ENCODE measurements at regions not wholly inside any gene's neighbourhood (a gene's known extent, or its start where the extent isn't known, plus 50 kb on each side); places are given as distances from the start of the nearest gene placed in this dataset.
"Not testable (repeated sequence)": the region's sequence is repeated elsewhere in the genome, so short reads cannot be mapped to it uniquely, and the experiment has no call there.

DNA sequence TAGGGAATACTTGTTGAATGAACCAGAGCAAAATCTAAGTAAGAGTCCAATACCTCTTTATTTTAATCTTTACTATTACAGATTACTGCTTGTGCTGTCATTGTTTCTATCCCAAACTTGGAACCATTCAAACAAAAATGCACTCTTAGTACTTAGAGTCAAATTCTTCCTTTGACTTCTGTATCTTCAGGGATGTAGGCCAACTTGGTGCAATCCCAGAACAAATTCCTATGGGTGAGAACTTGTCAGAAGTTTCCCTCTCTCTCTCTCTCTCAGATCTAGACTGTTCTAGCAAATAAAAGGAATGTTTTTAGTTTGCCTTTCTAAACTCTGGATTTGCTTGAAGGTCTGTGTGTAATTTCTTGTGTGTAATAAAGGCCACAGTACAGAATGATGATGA is 329.0 kb upstream of the TMTC4 start:
- Mint-ChIP-seq H3K4me3 (no peak overlapping the region), H3K36me3 (ENCODE audit: low read depth) (no peaks in the 10 kb centered on the region), H3K27ac (no peak overlapping the region), H3K27me3 (no peaks in the 10 kb centered on the region), H3K4me1 (ENCODE audit: low read depth) (no peaks in the 10 kb centered on the region), H3K9me3 (no peaks in the 10 kb centered on the region)

DNA sequence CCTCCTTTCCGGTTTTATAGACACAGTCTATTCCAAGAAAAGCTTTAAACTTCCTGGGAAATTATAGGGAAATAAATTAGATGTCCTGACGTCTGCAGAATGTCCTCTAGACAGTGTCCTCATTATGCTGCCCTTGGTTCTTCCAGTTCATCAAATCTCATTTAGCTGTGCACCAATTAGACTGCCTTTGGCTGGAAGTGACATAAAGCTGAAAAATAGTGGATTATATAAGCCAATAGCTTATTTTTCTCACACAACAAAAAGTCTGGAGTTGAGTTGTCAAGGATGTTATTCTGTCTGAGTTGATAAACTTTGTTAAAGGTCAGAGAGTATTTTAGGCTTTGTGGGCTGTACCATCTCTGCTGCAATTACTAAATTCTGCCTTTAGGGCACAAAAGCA is 314.8 kb upstream of the TMTC4 start:
- no peaks in the 10 kb centered on the region for H3K4me1 Mint-ChIP-seq (ENCODE audit: low read depth)
- H3K27ac Mint-ChIP-seq = no peak overlapping the region
- peaks cover 7% of the 10 kb centered on the region for H3K27me3 Mint-ChIP-seq
- no peaks in the 10 kb centered on the region for H3K36me3 Mint-ChIP-seq (ENCODE audit: low read depth)
- H3K9me3 Mint-ChIP-seq = peaks cover 8% of the 10 kb centered on the region
- no peak overlapping the region for H3K4me3 Mint-ChIP-seq

DNA sequence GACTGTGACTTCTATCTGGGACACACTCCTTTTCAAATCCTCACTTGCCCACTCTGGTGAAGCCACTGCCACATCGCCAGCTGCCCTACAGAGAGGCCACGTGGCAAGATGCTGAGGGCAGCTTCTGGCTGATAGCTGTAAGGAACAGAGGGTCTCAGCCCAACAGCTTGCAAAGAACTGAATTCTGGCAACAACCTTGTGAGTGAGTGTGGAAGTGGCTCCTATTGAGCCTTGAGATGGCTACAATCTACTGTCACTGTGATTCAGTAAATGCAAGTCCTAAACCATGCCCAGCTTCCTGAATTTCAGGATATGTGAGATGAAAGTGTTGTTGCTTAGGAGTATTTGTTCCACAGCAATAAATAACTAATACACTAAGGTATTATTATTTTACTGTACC is 314.3 kb upstream of the TMTC4 start:
- Mint-ChIP-seq H3K4me3 (no peak overlapping the region), H3K4me1 (ENCODE audit: low read depth) (no peaks in the 10 kb centered on the region), H3K27ac (no peak overlapping the region)

DNA sequence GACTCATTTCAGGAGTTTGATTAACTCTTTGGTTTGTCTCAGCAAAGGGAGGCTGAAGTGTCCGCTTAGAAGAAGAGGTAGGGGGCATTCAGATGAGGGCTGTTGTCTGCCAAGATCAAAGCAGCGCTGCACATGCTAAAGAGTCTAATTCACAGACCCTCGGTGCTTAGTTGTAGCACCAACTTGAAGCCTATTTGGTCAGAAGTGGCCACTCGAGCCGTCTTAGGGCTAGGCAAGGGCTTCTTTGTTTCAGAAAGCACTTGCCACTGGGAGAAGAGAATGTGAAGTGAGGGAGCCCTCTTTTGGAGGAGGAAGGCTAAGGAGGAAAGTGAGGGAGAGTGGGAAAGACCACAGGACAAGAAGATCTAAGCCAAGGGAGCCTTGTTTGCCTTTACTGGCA is 313.4 kb upstream of the TMTC4 start:
- Mint-ChIP-seq H3K27ac (no peak overlapping the region), H3K4me3 (no peak overlapping the region), H3K4me1 (ENCODE audit: low read depth) (no peaks in the 10 kb centered on the region)

More for the DNA sequence above, 314.3 kb upstream of the TMTC4 start:
- Mint-ChIP-seq H3K36me3 (ENCODE audit: low read depth) (no peaks in the 10 kb centered on the region), H3K27me3 (peaks cover 7% of the 10 kb centered on the region), H3K9me3 (peaks cover 8% of the 10 kb centered on the region)

DNA sequence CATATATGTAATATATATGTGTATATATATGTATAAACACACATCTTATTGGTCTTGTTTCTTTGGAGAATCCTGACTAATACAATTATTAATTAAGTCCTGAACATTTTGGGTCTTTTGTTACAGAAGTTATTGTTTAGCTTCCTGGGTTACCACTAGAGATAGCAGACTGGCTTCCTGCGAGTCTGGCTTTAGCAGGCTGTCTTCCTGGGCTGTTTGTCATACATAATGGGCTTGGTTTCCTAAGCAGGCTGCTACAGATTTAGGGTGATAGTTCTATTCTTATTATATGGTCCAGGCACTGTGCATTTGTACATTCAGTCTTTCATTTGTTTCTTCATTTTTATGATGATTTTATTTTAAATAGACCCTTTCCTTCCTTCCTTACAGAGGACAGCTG is 312.0 kb upstream of the TMTC4 start:
- no peak overlapping the region for H3K27ac Mint-ChIP-seq
- H3K36me3 Mint-ChIP-seq (ENCODE audit: low read depth) = no peaks in the 10 kb centered on the region
- no peaks in the 10 kb centered on the region for H3K4me1 Mint-ChIP-seq (ENCODE audit: low read depth)
- no peak overlapping the region for H3K4me3 Mint-ChIP-seq
- H3K27me3 Mint-ChIP-seq = peaks cover 5% of the 10 kb centered on the region
- peaks cover 2% of the 10 kb centered on the region for H3K9me3 Mint-ChIP-seq

More for the DNA sequence above, 313.4 kb upstream of the TMTC4 start:
- H3K36me3 Mint-ChIP-seq (ENCODE audit: low read depth) = no peaks in the 10 kb centered on the region
- peaks cover 8% of the 10 kb centered on the region for H3K9me3 Mint-ChIP-seq
- peaks cover 7% of the 10 kb centered on the region for H3K27me3 Mint-ChIP-seq

DNA sequence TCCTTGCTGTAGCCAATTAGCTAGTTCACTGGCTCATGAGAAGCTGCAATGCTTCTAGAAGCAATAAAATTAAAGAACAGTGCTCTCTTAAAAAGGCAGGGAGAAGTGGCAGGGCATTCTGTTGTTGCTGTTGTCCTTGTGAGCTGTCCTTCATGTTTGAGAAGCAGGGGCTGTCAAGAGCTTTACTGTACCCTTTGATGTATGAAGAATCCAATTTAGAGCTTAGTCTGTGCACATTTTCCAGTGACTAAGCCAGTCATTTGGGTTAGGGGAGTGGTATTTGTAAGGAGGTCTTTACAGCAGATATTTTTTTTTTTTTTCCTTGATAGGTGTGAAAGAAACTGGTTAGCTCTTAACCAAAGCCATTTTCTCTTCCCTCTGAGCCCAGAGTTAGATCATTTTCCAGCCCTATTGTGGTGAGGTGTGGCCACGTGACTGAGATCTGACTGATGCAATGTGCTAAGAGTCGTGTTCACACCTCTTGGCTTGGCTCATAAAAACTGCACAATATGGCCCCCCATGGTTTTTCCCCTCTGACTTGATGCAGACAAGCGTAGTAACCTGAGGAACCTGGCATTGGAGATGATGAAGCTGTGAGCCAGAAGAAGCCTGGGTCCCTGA is 309.6 kb upstream of the TMTC4 start:
- Mint-ChIP-seq H3K27me3 (peaks cover 6% of the 10 kb centered on the region), H3K9me3 (no peaks in the 10 kb centered on the region), H3K4me3 (no peak overlapping the region), H3K36me3 (ENCODE audit: low read depth) (no peaks in the 10 kb centered on the region), H3K4me1 (ENCODE audit: low read depth) (no peaks in the 10 kb centered on the region), H3K27ac (no peak overlapping the region)

DNA sequence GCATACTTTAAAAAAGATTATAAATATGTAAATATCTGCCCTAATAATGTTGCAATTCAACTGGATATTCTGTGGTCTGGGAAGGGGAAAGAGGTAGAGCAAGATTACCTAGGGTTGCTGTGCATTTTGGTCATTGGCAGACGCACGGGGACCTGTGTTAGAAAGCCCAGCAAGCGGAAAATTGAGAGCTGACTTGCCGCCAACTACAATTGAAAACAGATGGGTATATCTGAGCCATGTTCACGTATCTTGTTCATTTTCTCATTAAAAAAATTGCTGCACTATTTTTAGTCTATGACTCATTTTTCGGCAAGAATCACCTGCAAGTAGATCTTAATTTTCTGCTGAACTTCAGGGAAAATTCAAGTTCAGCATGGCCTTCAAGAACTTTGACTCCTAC is 308.5 kb upstream of the TMTC4 start:
- H3K36me3 Mint-ChIP-seq (ENCODE audit: low read depth) = no peaks in the 10 kb centered on the region
- no peaks in the 10 kb centered on the region for H3K9me3 Mint-ChIP-seq
- no peak overlapping the region for H3K4me3 Mint-ChIP-seq
- H3K4me1 Mint-ChIP-seq (ENCODE audit: low read depth) = no peaks in the 10 kb centered on the region
- no peak overlapping the region for H3K27ac Mint-ChIP-seq
- peaks cover 11% of the 10 kb centered on the region for H3K27me3 Mint-ChIP-seq

DNA sequence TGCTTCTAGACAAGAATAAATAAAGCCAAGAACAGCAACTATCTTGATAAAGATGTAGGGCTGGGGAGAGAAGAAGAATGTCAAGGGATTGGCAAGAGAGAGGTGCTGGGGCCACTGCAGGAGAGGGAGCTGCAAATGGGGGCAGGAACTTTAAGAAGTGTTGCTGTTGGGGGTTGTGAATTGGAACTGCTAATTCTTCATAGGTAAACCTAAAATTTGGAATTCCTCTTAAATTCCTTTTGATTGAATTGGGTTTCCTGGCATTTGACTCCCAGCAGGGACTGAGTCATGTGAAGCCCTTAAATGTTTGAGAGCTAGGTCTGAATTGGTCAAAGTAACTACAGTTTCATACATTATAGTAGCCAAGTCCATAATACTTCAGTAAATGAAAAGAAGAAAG is 305.6 kb upstream of the TMTC4 start:
- Mint-ChIP-seq H3K4me1 (ENCODE audit: low read depth) (no peaks in the 10 kb centered on the region), H3K9me3 (no peaks in the 10 kb centered on the region), H3K27ac (no peak overlapping the region), H3K36me3 (ENCODE audit: low read depth) (no peaks in the 10 kb centered on the region), H3K4me3 (no peak overlapping the region), H3K27me3 (peaks cover 11% of the 10 kb centered on the region)

DNA sequence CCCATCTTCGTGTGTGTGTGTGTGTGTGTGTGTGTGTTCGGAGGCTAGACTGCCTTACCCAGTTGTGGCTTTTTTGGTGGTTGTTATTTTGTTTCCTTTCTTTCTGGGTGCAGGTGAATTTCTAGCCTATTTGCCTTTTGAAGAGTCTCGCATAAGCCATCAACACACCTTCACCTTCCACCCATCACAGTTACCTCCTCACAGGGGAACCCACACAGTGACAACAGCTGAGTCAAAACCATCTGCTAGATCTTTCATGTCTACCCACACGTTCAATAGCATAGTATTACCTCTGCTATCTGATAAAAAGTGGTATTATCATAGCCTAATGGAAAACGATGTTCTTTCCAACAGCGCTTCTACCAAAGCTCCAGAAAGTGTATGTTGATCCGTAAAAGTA is 303.2 kb upstream of the TMTC4 start:
- H3K4me1 Mint-ChIP-seq (ENCODE audit: low read depth) = no peaks in the 10 kb centered on the region
- no peaks in the 10 kb centered on the region for H3K9me3 Mint-ChIP-seq
- no peak overlapping the region for H3K27ac Mint-ChIP-seq
- H3K4me3 Mint-ChIP-seq = no peak overlapping the region
- no peaks in the 10 kb centered on the region for H3K36me3 Mint-ChIP-seq (ENCODE audit: low read depth)
- H3K27me3 Mint-ChIP-seq = peaks cover 11% of the 10 kb centered on the region

DNA sequence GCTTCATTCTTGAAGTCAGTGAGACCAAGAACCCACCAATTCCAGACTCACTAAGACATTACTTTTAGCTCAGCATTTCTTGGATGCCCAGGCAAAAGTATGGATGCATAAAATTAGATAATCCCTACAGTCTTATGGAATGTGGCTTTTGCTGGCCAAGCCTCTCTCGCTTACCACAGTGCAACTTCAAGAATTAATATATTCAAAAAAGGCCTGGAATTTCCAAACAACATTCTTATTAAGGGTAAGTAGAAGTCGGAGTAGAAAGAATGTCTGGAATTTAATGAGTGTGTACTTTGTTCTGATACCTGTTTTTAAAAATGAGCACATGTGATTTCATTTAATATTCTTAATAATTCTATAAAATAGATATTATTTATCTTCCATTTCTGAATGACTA is 302.4 kb upstream of the TMTC4 start:
- Mint-ChIP-seq H3K36me3 (ENCODE audit: low read depth) (no peaks in the 10 kb centered on the region), H3K27ac (no peak overlapping the region)

DNA sequence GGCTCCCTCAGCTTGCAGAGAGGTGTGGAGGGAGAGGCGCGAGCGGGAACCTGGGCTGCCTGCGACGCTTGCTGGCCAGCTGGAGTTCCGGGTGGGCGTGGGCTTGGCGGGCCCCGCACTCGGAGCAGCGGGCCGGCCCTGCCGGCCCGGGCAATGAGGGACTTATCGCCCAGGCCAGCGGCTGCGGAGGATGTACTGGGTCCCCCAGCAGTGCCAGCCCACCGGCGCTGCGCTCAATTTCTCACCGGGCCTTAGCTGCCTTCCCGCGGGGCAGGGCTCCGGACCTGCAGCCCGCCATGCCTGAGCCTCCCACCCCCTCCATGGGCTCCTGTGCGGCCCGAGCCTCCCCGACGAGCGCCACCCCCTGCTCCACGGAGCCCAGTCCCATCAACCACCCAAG is 301.1 kb upstream of the TMTC4 start:
- not testable (repeated sequence) for H3K4me1 Mint-ChIP-seq (ENCODE audit: low read depth); H3K27me3 Mint-ChIP-seq; H3K27ac Mint-ChIP-seq; H3K36me3 Mint-ChIP-seq (ENCODE audit: low read depth); H3K4me3 Mint-ChIP-seq; H3K9me3 Mint-ChIP-seq

More for the DNA sequence above, 302.4 kb upstream of the TMTC4 start:
- Mint-ChIP-seq H3K9me3 (no peaks in the 10 kb centered on the region), H3K4me3 (no peak overlapping the region), H3K27me3 (peaks cover 11% of the 10 kb centered on the region), H3K4me1 (ENCODE audit: low read depth) (no peaks in the 10 kb centered on the region)

DNA sequence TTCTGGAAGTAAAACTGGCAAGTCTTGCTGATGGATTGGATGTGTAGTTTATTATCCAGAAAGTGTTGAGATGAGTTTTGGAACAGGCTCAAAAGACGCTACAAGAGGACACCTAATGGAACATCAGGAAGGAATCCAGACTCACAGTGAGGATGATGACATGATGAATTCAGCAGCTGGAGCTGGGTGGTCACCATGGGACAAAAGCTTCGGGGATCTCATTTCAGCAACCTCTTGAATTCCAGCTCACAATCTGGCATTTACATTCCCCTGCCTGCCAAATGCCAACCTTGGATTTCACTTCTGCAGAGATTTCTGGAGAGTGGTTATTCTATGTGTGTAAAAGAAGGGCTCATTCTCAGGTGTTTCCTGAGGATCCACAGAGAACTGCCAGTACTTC is 288.0 kb upstream of the TMTC4 start:
- Mint-ChIP-seq H3K4me1 (ENCODE audit: low read depth) (no peaks in the 10 kb centered on the region), H3K27ac (no peak overlapping the region), H3K9me3 (no peaks in the 10 kb centered on the region), H3K4me3 (no peak overlapping the region), H3K27me3 (peaks cover 6% of the 10 kb centered on the region), H3K36me3 (ENCODE audit: low read depth) (no peaks in the 10 kb centered on the region)

DNA sequence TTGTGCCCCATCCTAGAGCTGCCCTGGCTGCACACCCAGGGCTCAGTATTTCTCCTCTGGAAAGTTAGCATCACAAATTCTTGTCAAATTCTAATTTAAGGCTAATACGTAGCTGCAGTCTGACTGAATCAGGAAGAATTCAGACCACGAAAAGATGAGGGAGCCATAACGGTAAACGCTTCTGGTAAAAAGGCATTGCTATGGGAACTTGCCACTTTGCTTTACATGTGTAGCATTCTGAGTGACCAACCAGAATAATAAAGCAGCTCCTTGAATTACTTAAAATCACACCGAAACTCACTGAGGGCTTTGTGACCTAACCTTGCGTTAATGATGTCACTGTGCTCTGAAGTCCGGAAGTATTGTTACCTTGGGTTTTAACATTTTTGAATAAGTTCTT is 286.6 kb upstream of the TMTC4 start:
- no peak overlapping the region for H3K27ac Mint-ChIP-seq
- H3K4me3 Mint-ChIP-seq = no peak overlapping the region
- H3K9me3 Mint-ChIP-seq = no peaks in the 10 kb centered on the region
- H3K4me1 Mint-ChIP-seq (ENCODE audit: low read depth) = no peaks in the 10 kb centered on the region
- H3K36me3 Mint-ChIP-seq (ENCODE audit: low read depth) = no peaks in the 10 kb centered on the region
- H3K27me3 Mint-ChIP-seq = peaks cover 6% of the 10 kb centered on the region

DNA sequence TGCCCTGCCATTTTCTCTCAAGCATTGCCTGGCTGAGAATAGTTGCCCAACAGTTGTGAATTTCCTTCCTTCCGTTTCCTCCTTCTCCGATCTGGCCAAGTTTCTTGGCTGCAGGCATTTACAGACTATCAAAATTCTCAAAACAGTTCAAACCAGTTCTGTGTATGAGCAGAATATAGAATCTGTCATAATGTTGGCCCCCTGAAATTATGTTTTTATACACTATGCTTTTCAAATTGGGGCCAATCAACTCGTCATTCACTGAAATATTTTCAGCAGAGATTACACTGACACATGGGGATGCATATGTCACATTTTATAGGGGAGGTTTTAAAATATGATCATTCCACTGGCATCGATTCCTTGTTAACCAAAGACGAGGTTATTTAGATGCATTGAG is 284.2 kb upstream of the TMTC4 start:
- Mint-ChIP-seq H3K9me3 (peaks cover 3% of the 10 kb centered on the region), H3K27ac (no peak overlapping the region), H3K36me3 (ENCODE audit: low read depth) (no peaks in the 10 kb centered on the region), H3K27me3 (peaks cover 6% of the 10 kb centered on the region), H3K4me3 (no peak overlapping the region), H3K4me1 (ENCODE audit: low read depth) (no peaks in the 10 kb centered on the region)

DNA sequence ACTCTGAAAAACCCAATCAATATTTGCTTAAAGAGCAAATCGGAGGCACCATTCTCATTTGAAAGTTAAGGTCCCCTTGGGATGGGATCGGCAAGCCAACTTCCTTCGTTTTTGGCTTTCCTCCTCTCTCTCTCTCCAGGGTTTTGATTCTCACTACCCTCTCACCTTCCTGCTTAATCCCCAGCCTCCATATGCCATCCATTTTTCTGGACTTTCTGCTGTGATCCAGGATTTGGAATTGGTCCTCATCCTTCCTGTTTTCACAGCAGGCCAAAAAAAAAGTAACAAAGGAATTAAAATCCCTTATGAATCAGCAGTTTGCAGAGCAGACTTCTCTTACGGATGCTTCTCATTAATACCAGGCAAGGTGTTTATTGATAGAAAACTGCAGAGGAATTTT is 283.1 kb upstream of the TMTC4 start:
- peaks cover 6% of the 10 kb centered on the region for H3K27me3 Mint-ChIP-seq
- H3K27ac Mint-ChIP-seq = no peak overlapping the region
- H3K36me3 Mint-ChIP-seq (ENCODE audit: low read depth) = no peaks in the 10 kb centered on the region
- no peak overlapping the region for H3K4me3 Mint-ChIP-seq
- H3K9me3 Mint-ChIP-seq = peaks cover 3% of the 10 kb centered on the region
- no peaks in the 10 kb centered on the region for H3K4me1 Mint-ChIP-seq (ENCODE audit: low read depth)

DNA sequence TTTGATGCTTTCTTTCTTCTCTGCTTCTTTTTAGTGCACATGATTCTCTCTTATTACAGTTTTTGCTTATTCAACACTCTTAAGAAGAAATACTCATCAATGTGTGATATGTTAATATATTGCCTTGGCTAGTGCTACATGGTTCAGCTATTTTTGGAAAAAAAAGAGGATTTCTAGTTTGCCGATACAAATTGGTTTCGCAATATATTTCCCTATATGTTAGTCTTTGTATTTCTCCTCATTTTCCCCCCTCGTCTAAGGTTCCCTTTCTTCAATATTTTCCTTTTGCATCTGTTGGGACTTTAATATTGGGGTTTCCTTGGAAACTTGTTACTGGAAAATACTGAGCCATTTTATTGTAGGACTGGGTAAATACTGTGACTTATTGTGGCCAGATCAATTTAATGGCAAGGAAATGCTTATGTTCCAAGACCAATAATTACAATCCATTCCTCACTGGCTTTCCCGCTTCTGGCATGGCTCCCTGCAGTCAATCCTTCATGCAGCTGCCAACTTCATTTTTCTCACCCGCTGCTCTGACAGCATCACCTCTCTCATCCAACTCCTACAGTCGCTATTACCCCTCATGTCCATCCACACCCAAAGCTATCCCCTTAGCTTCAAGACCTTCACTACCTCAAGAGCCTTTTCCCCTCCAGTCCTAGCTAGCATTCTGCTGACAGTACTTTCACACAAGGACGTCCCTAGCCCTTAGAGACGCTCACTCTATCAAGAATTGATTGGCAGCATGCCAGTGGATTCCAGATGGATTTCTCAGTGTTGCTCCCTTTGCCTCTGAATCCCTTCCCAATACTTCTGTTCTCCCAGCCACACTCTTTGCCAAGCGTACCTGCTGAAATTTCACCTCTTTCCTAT is 280.1 kb upstream of the TMTC4 start:
- Mint-ChIP-seq H3K4me1 (ENCODE audit: low read depth) (no peaks in the 10 kb centered on the region), H3K36me3 (ENCODE audit: low read depth) (no peaks in the 10 kb centered on the region), H3K9me3 (peaks cover 3% of the 10 kb centered on the region), H3K27ac (no peak overlapping the region), H3K4me3 (no peak overlapping the region), H3K27me3 (peaks cover 6% of the 10 kb centered on the region)
